ENCODE measurements at regions not wholly inside any gene's neighbourhood (a gene's known extent, or its start where the extent isn't known, plus 50 kb on each side); places are given as distances from the start of the nearest gene placed in this dataset.

DNA sequence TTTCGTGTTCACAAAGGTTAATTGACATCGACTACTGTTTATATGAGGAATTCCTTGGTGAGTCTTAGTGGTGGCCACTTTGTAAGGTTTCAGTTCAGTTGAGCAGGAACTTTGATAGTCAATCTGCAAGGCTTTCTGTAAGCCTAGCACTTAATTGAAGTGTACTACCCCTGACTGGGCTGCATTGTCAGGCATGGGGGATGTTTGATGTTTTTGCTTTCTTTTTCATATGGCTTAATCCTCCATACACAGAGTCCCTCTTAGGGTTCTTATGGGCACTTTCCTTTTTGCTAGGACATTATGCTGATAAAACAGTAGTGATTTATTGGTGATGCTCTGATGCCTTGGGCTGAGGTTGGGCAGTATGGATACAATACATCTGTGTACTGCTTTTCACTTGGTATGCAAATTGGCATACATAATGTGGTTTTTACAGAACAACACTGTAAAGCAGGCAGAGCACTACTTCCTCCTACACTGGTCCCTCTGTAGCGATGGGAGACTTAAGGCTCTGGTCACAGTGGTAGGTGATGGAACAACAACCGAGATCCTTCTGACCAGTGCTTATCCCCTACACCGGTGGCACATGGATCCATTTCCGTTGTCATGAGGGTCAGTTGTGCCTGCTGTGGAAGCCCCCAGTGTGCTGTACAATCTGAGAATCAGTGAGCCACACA, 261.0 kb downstream of the MFSD1 start (continued):
- TF ChIP-seq TEAD4 (IDR thresholded peaks at IDR 0.05; ENCODE audit: borderline replicate concordance, insufficient read depth) (no peak), SIN3A (IDR thresholded peaks at IDR 0.05; ENCODE audit: borderline replicate concordance, low read depth, low read length) (no peak), NRF1 (IDR thresholded peaks at IDR 0.05; ENCODE audit: low read depth, low read length) (no peak), RXRA (IDR thresholded peaks at IDR 0.05; ENCODE audit: borderline replicate concordance, low read depth) (no peak), CHD2 (IDR thresholded peaks at IDR 0.05; ENCODE audit: low read length, partially characterized antibody) (no peak), EZH2phosphoT487 (IDR thresholded peaks at IDR 0.05; ENCODE audit: borderline replicate concordance, low read depth) (no peak), FOXJ3 (CRISPR knock-in tag; IDR thresholded peaks at IDR 0.05) (no peak), GATA2 (CRISPR knock-in tag; IDR thresholded peaks at IDR 0.05) (no peak), GABPA (IDR thresholded peaks at IDR 0.05; ENCODE audit: low read depth) (no peak)

DNA sequence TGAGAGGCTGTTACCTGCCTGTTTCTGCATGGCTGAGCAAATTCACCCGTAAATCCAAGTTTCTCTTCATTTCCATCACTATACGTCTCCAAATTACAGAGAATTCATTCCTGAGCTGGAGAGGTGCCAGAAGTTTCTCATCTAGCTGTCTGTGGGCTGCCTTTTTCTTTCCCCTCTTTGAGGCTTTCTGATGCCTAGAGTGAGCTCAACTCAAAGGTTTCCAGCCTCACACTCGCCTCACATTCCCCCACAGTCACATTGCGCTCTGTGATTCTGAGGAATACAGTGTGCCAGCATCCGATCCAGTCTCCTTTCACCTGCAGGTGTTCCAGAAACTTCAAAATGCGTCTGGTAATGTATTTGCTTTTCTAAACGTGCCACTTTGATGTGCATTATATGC, 267.2 kb downstream of the MFSD1 start, which contains the start of gene IQCJ:
TSS of gene IQCJ (plus strand) at position 229 of the 400 bp plus-strand sequence.
- H3K9ac ChIP-seq: no peak within 1 kb of the TSS
- POLR2A ChIA-PET: no interaction called here
- CTCF ChIA-PET: interaction anchor here (1.0 kb wide), 1 partner anchor 12 kb away, joined by 4 read pairs; no protein-coding TSS in a partner anchor

More for the DNA sequence above, 267.2 kb downstream of the MFSD1 start, which contains the start of gene IQCJ:
- WGBS (ENCODE audit: low lambda C conversion rate): 88% methylated on average over 7 of the region's 7 CpGs
- no peak within 1 kb of the TSS for H3K4me2 ChIP-seq
- no peaks in the 10 kb centered on the region for H3K4me1 ChIP-seq (ENCODE audit: control insufficient read depth in 1 of 2, insufficient read depth in 2 of 2, low read depth in 1 of 2, low read length in 1 of 2)
- no peak within 1 kb of the TSS for H3K27ac ChIP-seq (ENCODE audit: low read depth in 2 of 2, low read length in 1 of 2)
- H3K36me3 ChIP-seq (replicated peaks in 1 of 2; ENCODE audit: control insufficient read depth in 1 of 2, insufficient read depth in 2 of 2, low read length in 1 of 2): no peaks in the 10 kb centered on the region
- H3K27me3 ChIP-seq (ENCODE audit: insufficient read depth): no peaks in the 10 kb centered on the region
- H4K20me1 ChIP-seq (ENCODE audit: insufficient read depth): no peaks in the 10 kb centered on the region
- peaks cover 3% of the 10 kb centered on the region for H3F3A ChIP-seq (replicated peaks; ENCODE audit: insufficient read depth)
- no peaks in the 10 kb centered on the region for H3K79me2 ChIP-seq (ENCODE audit: insufficient read depth)
- H2AFZ ChIP-seq (ENCODE audit: low read depth): no peak within 1 kb of the TSS; the same call in 1 of the 2 replicates
- H3K9me3 ChIP-seq: no peaks in the 10 kb centered on the region
- no peak within 1 kb of the TSS for H3K4me3 ChIP-seq (ENCODE audit: low read depth in 2 of 2, low read length in 1 of 2)
- no peak for DNase-seq
- no peak for TF ChIP-seq TAF1 (IDR thresholded peaks at IDR 0.05; ENCODE audit: borderline replicate concordance, low read depth, low read length)
- TF ChIP-seq MXI1 (IDR thresholded peaks at IDR 0.05; ENCODE audit: low read depth, low read length): no peak
- TF ChIP-seq, protein P1, sequence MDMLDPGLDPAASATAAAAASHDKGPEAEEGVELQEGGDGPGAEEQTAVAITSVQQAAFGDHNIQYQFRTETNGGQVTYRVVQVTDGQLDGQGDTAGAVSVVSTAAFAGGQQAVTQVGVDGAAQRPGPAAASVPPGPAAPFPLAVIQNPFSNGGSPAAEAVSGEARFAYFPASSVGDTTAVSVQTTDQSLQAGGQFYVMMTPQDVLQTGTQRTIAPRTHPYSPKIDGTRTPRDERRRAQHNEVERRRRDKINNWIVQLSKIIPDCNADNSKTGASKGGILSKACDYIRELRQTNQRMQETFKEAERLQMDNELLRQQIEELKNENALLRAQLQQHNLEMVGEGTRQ (IDR thresholded peaks at IDR 0.05; ENCODE audit: borderline replicate concordance, low read depth, low read length): no peak
- TF ChIP-seq GABPA (IDR thresholded peaks at IDR 0.05; ENCODE audit: low read depth): no peak
- no peak for TF ChIP-seq JUND (IDR thresholded peaks at IDR 0.05)
- no peak for TF ChIP-seq RCOR1 (IDR thresholded peaks at IDR 0.05; ENCODE audit: low read length)
- TF ChIP-seq EZH2phosphoT487 (IDR thresholded peaks at IDR 0.05; ENCODE audit: borderline replicate concordance, low read depth): no peak
- no peak for TF ChIP-seq TCF12 (IDR thresholded peaks at IDR 0.05)
- TF ChIP-seq FOXM1 (IDR thresholded peaks at IDR 0.05; ENCODE audit: low read depth): no peak
- TF ChIP-seq NFIC (IDR thresholded peaks at IDR 0.05; ENCODE audit: borderline replicate concordance): no peak
- TF ChIP-seq GATA2 (CRISPR knock-in tag; IDR thresholded peaks at IDR 0.05): no peak
- TF ChIP-seq ZBTB33 (IDR thresholded peaks at IDR 0.05; ENCODE audit: borderline replicate concordance, low read depth): no peak
- TF ChIP-seq SIN3A (IDR thresholded peaks at IDR 0.05; ENCODE audit: borderline replicate concordance, low read depth, low read length): no peak
- H3K9me2 ChIP-seq: no peaks in the 10 kb centered on the region
